Stimulated activated CD8-positive, alpha-beta memory T cell treated with anti-CD3 and anti-CD28 coated beads, Interleukin-4, amount 100 ng/mL, for 24 hours (primary cell): ENCODE measurements at regions not wholly inside any gene's neighbourhood (a gene's known extent, or its start where the extent isn't known, plus 50 kb on each side); places are given as distances from the start of the nearest gene placed in this dataset.

ENCODE experiments used
- DNase-seq: peaks from one replicate; pipeline ENCODE4 v3.0.0-alpha.2; 2020; ENCODE audit warnings: low read depth

GRCh38 chr20:40223810-40224209 is 465.2 kb downstream of the MAFB start:
- DNase-seq, result no peak

- no peak for DNase-seq
These were observed 470.1 kb downstream of the MAFB start for GRCh38 chr20:40218971-40219370.

GRCh38 chr20:40218316-40218969 is 470.6 kb downstream of the MAFB start:
- no peak for DNase-seq

- DNase-seq, result no peak
These were observed 481.4 kb downstream of the MAFB start for GRCh38 chr20:40207655-40208054.

- no peak for DNase-seq
These were observed 483.1 kb downstream of the MAFB start for GRCh38 chr20:40205971-40206370.

GRCh38 chr20:40203032-40203431 is 486.0 kb downstream of the MAFB start:
- DNase-seq, result no peak

GRCh38 chr20:40197691-40198090 is 491.3 kb downstream of the MAFB start:
- no peak for DNase-seq

GRCh38 chr20:40196846-40197436 is 492.1 kb downstream of the MAFB start:
- no peak for DNase-seq

GRCh38 chr20:40195742-40196141 is 493.3 kb downstream of the MAFB start:
- DNase-seq, result no peak

- DNase-seq, result no peak
These were observed 496.5 kb downstream of the MAFB start for GRCh38 chr20:40192529-40192928.

GRCh38 chr20:40192081-40192480 is 497.0 kb downstream of the MAFB start:
- no peak for DNase-seq

GRCh38 chr20:40191573-40191972 is 497.5 kb downstream of the MAFB start:
- DNase-seq, result no peak

- DNase-seq, result no peak
These were observed 499.4 kb downstream of the MAFB start for GRCh38 chr20:40189621-40190020.

GRCh38 chr20:40188319-40188718 is 500.7 kb downstream of the MAFB start:
- DNase-seq, result no peak

GRCh38 chr20:40186826-40187225 is 502.2 kb downstream of the MAFB start:
- no peak for DNase-seq

- DNase-seq, result no peak
These were observed 507.4 kb downstream of the MAFB start for GRCh38 chr20:40181676-40182075.

- DNase-seq, result no peak
These were observed 512.8 kb downstream of the MAFB start for GRCh38 chr20:40176098-40176841.

GRCh38 chr20:40175296-40175695 is 513.7 kb downstream of the MAFB start:
- no peak for DNase-seq

- no peak for DNase-seq
These were observed 515.2 kb downstream of the MAFB start for GRCh38 chr20:40173872-40174271.

- no peak for DNase-seq
These were observed 519.9 kb downstream of the MAFB start for GRCh38 chr20:40168981-40169620.

- no peak for DNase-seq
These were observed 527.6 kb downstream of the MAFB start for GRCh38 chr20:40161391-40161790.

- DNase-seq, result no peak
These were observed 528.9 kb downstream of the MAFB start for GRCh38 chr20:40160097-40160550.

- no peak for DNase-seq
These were observed 529.8 kb downstream of the MAFB start for GRCh38 chr20:40159276-40159675.
